PC-3 (cell line): ENCODE measurements at regions not wholly inside any gene's neighbourhood (a gene's known extent, or its start where the extent isn't known, plus 50 kb on each side); places are given as distances from the start of the nearest gene placed in this dataset.

Experiments
- EZH2 ChIP-seq: fragments of 300-600 bp; sonication (generic); IDR thresholded peaks from one replicate; pipeline ENCODE4 v1.6.1; 2017; ENCODE audit warnings: antibody characterized with exemption, mild to moderate bottlenecking, low read length; ENCODE audit not compliant: unreplicated experiment
- EZH2phosphoT487 ChIP-seq: fragments of 300-600 bp; sonication (generic); IDR thresholded peaks from 2 replicates; pipeline ENCODE4 v1.6.1; 2018; ENCODE audit warnings: mild to moderate bottlenecking, antibody characterized with exemption, low read length, borderline replicate concordance
- TF ChIP-seq, protein P1 (sequence below): fragments of 300-600 bp; sonication (generic); conservative IDR thresholded peaks from 2 replicates; pipeline ENCODE4 v1.5.1; 2017; ENCODE audit warnings: antibody characterized with exemption, low read depth, mild to moderate bottlenecking, low read length

GRCh38 chr15:36254426-36254825, 325.0 kb upstream of the CDIN1 start:
- TF ChIP-seq, protein P1, sequence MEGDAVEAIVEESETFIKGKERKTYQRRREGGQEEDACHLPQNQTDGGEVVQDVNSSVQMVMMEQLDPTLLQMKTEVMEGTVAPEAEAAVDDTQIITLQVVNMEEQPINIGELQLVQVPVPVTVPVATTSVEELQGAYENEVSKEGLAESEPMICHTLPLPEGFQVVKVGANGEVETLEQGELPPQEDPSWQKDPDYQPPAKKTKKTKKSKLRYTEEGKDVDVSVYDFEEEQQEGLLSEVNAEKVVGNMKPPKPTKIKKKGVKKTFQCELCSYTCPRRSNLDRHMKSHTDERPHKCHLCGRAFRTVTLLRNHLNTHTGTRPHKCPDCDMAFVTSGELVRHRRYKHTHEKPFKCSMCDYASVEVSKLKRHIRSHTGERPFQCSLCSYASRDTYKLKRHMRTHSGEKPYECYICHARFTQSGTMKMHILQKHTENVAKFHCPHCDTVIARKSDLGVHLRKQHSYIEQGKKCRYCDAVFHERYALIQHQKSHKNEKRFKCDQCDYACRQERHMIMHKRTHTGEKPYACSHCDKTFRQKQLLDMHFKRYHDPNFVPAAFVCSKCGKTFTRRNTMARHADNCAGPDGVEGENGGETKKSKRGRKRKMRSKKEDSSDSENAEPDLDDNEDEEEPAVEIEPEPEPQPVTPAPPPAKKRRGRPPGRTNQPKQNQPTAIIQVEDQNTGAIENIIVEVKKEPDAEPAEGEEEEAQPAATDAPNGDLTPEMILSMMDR, result no peak
- no peak for TF ChIP-seq EZH2phosphoT487
- TF ChIP-seq EZH2, result no peak
